Stimulated activated CD8-positive, alpha-beta memory T cell treated with anti-CD3 and anti-CD28 coated beads, Interleukin-15, amount 100 ng/mL, for 1 hour (primary cell): ENCODE measurements at regions not wholly inside any gene's neighbourhood (a gene's known extent, or its start where the extent isn't known, plus 50 kb on each side); places are given as distances from the start of the nearest gene placed in this dataset.
"Not testable (repeated sequence)": the region's sequence is repeated elsewhere in the genome, so short reads cannot be mapped to it uniquely, and the experiment has no call there.

ENCODE experiments used
- DNase-seq: peaks from one replicate; pipeline ENCODE4 v3.0.0-alpha.2; 2020; ENCODE audit warnings: low read depth

DNA sequence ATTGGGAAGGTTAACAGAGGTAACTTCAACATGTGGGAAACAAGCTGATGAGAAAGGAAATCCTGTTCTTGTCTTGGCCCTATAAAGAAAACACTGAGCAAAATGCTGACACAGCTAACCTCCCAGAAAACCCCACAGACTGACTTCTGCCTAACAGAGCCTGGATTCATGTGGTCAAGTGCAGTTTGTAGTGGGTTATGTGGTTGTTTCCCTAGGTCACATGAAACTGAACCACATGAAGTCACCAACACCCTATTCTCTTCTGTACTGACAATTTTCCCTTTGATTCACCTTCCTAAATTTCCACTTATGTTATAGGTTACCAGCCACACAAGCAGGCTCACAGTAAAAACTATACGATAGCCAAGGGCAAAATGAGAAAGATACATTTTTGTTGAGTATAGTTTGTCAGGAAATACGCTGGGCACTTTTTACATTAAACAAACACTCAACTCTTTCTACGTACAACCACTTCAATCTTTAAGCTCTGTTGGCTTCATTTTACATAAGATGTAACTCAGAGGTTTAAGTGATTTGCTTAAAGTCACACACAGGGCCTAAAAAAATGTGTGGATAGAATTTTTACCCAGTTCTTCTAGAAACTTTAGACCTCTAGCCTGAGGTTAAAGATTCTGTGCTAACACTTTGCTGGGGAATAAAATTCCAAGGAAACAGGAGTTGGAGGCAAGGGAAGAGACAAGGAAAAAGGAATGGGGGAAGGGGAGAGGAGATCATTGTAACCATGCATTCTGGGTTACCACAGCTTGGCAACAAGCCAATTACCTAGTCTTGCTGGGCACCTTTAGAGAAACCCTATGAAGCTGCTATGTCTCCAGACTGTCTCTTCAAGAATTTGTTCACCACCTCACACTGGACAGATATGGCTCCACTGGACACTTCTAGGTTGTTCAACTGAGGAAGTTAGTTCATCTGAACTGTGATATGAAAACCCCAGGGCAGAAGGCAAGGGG is 601.6 kb upstream of the USP24 start:
- DNase-seq, result no peak

DNA sequence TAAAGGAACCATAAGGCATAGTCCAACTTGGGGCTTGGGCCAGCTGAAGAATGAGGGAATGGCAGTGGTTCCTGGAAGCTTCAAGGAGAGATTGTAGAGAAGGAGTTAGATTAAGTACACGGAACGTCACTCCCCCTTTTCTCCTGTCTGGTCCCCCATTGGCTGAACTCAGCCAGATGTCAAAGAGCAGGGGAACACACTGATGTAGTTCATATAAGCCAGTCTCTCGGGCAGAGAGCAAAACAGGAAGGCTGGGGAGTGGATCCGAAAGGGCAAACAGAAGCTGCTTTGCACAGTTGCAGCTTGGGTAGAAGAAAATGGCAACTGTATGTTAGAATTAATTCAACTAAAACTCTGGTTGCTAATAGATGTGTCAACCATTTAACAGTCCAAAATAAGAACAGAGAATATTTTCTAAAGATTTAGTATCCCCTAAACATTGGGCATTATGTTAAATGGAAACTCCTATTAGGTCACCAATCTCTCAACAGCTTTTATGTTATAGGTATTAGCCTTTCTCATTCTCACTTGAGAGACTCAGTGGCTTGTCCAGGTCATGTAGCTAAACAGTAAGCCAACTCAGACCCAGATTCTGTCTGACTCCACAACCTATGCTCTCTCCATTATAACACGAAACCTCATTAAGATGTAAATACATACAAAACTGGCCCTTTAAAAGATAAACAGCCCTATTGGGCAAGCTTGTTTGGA is 600.7 kb upstream of the USP24 start:
- DNase-seq, result no peak

DNA sequence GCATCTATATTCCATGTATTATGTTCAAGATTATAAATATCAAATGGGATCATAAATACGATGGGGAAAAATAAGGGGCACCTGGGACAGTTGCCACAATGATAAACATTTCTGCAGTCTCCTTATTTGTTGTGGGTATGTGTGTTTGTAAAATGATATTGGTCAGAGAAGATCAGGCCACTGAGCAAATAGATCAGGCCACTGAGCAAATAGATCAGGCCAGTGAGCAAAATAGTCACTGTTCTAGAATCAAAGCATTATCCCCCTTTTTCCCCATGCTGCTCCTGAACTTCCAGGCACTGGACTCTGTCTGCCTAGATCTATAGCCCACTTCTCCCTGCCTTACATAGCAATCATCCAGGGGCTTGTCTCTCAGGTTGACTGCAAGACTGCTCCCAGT is 599.8 kb upstream of the USP24 start:
- no peak for DNase-seq

DNA sequence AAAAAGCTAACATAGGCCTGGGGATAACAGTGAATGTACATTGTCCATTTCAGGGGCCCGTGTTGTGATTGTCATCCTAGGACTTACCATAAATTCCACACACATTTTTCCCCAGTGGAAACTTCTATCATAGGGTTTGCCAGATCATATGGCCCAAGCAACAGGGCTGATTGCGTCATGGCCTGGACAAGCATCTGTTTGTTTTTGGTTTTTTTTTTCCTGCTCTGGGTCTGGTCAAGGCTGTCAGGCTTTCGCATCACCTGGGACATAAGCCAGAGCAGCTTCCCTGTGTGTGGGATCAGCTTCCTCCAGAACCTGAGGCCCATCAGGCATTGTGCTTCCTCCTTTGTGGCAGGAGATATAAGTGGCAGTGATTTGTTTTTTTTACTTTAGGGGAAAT is 598.5 kb upstream of the USP24 start:
- no peak for DNase-seq

DNA sequence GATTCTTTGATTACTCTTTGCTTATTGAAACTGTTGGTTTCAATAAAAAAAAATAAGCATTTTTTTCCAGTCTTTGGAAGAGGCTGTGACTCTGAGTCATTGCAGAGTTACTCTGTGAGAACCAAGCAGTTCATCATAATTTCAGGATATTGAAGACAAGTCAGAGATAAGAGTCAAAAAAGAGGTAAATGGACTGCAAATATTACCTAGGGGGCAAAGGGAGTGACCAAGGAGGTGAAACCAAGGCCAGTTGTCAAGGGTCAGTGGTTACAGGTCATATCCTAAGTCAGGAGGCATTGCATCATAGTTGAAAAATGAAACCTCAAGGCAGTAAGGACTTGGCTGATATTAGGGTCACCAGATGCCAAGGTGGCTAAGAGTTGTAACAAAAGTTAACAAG is 597.1 kb upstream of the USP24 start:
- DNase-seq, result no peak

DNA sequence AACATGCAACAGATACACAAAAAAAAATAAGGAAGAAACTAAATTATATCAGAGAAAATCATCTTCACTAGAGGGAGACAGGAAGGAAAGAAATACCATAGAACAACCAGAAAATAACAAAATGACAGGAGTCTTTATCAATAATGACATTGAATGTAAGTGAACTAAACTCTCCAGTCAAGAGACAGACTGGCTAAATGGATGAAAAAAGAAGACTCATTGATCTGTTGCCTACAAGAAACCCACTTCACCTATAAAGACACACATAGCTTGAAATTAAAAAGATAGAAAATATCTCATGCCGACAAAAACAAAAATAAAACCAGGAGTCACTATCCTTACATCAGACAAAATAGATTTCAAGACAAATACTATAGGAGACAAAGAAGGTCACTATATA is 593.1 kb upstream of the USP24 start:
- no peak for DNase-seq

DNA sequence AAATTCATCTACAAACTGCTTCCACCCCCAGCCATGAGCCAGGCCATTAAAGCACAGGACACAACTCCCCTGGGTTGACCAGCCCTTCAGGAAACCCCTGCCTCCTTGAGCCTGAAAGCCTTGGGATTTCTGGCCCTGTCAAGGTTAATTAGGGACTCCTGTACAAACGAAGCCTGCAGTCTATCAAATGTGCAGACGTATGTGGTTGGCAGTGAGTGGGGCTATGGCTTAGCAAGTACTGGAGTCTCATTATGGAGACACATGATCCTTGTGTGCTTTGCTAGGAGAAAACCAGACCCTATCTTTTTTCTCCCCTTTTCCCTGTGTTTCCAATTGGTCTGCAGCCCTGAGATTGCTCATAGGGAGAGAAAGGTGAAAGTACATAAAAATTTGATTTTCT is 588.3 kb upstream of the USP24 start:
- no peak for DNase-seq

DNA sequence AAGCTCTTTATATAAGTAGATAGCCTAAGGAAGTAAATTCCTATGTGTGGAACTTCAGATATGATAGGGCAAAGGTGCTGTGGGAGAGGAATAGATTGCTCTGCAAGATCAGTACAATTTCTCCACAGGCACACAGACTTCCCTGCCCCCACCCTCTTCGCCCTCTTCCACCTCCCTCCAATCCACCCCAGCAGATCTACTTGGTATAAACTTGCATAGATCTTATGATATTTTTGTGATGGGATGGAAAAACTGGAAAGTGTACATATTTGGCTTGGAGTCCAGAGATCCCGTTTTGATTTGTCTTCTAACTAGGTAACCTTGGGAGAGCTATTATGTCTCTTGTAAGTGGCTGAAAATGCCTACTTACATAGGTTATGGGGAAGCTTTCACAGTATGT is 586.3 kb upstream of the USP24 start:
- DNase-seq, result no peak

DNA sequence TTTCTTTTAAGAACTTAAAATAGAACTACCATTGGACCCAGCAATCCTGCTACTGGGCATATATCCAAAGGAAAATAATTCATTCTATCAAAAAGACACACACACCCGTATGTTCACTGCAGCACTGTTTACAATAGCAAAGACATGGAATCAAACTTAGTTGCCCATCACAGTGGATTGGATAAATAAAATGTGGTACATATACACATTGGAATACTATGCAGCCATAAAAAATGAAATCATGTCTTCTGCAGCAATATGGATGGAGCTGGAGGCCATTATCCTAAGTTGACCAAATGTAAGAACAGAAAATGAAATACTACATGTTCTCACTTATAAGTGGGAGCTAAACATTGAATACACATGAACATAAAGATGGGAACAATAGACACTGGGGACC is 585.3 kb upstream of the USP24 start:
- DNase-seq, result no peak

DNA sequence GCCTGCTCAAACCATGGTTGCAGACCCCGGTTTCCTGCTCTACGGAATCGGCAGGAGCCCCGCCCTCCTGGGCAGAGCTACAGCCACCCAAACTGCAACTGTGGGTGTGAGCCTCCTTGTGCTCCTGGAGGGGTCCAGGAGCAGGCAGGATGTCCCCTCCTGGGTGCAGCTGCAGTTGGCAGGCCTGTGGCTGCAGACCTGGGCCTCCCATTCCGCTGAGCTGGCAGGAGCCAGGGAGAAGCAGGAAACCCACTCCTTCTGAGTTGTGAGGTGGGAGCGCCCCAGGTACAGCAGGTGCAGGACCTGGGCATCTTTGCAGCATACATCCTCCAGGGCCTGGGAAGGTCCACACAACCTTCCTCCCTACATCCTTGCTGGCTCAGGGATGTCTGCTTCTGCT is 578.7 kb upstream of the USP24 start:
- DNase-seq, result no peak

DNA sequence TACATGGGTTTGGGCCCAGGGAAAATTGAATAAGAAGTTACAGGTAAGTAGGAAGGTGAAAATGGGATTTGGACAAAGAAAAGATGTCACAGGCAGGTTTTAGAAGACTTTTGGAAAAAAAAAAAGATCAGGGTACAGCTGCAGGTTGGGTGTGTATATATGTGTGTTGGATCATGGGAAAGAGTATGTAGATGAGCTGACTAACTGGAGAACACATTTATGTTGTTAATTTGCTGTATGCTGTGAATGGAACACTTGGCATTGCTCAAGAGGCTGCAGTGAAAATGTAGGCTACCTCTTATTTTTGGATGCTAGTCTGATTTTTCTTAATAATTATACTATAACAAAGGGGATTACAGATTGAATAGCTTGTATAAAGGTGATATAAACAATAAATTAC is 577.7 kb upstream of the USP24 start:
- DNase-seq, result no peak

DNA sequence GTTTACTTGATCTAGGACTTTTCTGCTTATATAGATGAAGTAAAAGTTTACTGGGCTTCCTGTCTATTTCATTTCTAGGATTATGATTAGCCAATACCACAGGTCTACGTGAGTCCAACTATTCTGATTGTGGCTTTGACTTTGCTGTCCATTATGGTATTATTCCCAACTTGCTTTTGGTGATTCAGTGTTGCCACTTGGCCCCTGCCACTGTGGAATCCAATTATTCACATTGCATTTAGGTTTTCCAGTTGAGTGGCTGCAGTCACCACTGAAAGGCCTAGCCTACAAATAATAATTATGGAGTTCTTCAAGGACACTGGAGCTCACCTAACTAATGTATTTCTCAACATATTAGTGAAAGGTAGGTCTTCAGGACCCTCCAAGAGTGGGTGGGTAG is 574.3 kb upstream of the USP24 start:
- no peak for DNase-seq

DNA sequence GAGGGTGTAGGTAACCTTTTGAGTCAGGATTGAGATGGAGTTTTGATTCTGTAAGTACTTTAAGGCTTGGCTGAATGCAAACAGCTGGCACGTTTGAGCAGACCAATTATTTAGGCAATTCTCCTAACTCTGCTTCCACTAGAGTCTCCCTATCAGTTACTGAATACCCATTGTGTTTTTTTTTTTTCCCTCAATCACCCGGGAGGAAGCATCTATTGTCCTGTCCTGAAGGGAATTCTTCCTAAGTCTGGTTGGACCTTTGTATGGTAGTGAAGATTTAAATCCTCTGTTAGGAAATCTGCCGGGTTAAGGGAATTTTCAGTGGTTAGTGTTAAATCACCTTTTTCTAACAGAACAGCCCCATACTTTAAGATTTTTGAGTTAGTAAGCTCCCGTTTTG is 571.2 kb upstream of the USP24 start:
- DNase-seq, result no peak

DNA sequence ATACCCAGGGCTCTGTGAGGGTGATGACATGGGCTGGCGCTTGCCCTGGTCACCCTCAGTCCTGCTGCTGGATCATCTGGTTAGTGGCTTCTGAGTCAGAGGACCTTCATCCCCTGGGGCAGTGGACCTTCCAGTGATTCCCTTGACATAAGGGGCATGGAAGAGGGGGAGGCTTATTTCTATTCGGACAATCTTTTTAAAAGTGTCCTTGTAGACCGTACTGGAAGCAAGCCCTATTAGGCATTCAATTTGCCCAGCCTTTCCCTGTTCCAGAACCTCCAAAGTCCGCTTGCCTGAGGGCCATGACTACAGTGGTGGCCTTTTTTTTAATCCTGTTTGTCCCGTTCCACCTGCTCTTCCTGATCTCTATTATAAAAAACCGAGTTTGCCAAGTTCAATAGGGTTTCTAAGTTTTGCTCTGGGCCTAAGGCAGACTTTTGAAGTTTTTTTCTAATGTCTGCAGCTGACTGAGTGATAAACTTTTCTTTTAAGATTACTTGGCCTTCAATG is 569.8 kb upstream of the USP24 start:
- DNase-seq, result not testable (repeated sequence)

DNA sequence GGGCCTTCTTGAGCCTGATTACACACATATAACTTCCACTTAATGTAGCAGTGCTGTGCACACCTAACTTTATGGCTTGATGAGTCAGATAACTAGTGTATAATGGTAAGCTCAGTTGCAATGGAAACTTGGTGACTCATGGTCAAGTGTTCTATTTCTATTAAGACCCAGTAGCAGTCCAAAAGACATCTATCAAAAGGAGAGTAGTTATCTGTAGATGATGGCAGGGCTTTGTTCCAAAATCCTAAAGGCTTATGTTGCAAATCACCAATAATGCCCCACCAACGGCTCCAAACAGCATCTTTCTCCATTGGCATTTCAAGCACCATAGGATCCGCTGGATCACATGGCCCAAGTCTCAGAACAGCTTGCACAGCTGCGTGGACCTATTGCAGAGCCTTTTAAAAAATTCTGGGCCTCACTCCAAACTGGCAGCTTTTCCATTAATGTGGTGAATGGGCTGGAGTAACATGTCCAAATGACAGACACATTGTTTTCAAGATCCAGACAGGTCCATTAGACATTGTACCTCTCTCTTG is 566.8 kb upstream of the USP24 start:
- no peak for DNase-seq

DNA sequence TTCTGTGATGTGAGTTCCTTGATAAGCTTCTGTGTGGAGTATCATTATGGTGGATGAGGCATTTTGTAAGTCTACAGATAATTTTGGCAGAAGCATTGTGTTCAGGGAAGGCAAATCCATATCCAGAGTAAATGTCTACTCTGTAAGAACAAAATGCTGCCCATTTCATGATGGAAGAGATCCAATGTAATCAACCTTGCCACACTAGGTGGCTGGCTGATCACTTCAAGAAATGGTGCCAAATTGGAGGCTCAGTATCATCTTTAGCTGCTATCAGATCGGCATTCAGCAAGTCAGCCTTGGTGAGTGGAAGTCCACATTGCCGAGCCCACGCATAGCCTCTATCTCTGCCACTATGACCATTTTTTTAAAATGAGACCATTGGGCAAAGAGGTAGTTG is 565.8 kb upstream of the USP24 start:
- no peak for DNase-seq

DNA sequence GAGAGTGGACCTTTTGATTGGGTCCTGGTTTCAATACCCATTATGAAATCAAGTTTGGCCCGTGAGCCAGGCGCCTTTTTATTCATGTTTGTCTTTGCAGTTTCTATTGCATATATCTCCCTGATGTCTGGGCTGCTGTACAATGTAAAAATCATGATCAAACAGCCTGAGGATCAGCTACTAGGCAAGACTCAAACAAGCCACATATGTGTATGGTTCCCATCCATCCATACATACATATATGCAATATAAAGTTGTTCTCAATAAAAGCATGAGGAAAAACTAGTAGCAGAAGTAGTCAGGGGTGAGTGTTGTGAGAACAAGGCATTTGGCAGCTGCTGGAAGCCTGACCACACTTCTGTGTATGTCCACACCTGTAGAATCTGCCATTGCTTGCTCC is 562.4 kb upstream of the USP24 start:
- no peak for DNase-seq

DNA sequence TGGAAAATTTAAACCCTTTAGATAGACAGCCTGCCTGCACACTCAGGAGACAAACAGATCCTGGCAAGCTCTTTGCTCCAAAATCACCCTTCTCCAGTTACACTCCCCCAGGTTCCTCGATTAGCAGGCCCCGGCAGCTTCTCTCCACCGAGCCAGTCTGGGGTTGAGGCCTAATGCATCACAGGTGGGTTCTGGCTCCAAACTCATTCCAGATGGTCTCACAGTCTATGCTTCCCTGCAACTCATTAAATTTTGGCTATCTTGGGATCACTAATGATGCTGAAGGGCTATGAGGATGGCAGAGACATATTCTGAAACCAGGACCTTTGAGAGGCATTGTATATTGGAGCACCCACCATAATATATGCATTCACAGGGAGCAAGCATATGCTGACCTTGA is 559.8 kb upstream of the USP24 start:
- DNase-seq, result no peak

DNA sequence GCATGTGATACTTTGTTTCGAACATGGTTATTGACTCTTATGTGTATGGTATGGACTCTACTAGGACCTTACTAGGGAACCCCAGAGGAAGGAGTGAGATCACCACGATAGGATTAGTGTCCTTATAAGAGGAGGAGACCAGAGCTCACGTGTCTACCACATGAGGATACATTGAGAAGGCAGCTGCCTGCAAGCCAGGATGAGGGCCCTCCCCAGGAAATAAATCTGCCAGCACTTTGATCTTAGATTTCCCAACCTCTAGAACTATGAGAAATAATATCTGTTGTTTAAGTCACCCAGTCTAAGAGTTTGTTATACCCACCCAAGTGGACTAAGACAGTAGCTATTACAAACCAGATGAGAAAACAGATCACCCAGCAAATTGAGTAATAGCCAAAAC is 559.3 kb upstream of the USP24 start:
- no peak for DNase-seq

DNA sequence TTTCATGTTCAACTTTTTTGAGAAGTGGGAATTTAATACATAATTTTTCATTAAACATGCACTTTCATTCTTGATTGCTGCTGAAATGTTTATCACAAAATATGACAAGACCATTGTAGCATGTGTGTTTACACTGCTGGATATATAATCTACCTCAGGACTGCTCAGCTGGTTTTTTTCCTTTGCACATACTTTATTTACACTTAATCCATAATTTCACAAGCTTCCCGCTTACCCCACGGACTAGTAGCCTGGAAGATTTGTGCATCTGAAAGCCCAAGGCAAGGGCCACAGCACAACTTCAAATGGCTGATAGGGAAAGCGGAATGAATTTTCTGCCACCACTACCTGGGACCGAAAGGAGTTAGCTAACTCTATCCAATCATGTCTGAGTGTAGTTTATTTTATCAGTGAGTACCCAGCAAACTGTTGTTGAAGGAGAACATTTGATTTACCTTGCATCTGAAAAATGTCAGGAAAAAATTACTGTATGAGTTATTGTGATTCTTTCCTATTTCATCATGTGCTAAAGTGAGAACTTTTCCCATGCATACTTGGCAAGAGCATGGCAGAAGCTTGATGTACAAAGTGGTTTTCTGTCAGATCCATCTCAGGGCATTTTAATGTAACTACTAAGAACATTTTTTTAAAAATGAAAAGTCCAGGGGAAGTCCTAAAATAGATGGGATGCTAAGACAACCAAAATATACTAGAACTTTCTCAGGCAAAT is 558.2 kb upstream of the USP24 start:
- DNase-seq, result no peak

DNA sequence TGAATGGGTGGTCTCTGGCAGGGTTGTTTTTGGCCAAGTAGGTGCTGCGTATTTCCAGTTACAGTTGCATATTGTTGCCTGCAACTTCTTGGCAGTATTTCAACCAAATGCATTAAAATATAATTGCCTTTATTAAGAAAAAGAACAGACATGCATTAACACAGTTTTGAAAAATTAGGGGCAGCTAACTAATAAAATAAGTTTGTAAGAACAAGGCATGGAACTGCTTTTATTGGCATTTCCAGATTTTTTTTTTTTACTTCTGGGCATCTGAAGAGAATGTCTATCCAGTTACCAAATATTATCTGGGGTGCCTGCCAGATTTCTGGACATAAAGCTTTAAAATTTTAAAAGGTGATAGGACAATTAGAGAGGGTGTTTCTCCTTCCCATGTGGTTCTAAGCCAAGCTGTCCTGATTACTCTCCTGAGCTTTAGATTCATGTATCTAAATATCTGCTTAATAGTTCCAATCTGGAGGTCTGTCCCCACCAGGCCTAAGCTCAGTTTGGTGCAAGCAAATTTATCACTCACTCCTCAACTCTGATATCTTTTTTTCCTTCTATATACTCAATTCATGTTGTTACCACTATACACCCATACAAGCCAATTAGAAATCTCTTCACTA is 553.3 kb upstream of the USP24 start:
- no peak for DNase-seq

DNA sequence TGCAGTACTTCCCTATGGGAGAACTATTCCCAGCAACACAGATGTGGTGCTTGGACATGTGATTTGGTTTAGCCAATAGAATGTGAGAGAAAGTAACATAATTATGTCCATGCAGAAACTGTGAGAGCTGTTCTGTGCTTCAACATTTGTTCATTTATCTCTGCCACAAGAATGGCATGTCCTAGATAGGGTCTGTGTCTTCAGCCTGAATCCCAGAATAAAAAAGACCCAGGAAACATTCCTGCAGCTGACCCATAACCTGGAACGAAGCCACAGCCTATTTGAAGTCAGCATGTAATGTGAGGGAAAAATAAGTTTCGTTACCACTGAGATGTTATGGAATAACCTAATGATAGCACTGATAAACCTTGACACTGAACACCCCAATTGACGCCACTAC is 552.0 kb upstream of the USP24 start:
- DNase-seq, result no peak
